GM19023 (cell line): ENCODE measurements at regions not wholly inside any gene's neighbourhood (a gene's known extent, or its start where the extent isn't known, plus 50 kb on each side); places are given as distances from the start of the nearest gene placed in this dataset.

ENCODE experiments used
- ATAC-seq: cut with Tn5 transposase; IDR thresholded peaks from one replicate; pipeline ENCODE4 v1.9.1; 2021; ENCODE audit warnings: mild to moderate bottlenecking, moderate library complexity; ENCODE audit not compliant: unreplicated experiment

DNA sequence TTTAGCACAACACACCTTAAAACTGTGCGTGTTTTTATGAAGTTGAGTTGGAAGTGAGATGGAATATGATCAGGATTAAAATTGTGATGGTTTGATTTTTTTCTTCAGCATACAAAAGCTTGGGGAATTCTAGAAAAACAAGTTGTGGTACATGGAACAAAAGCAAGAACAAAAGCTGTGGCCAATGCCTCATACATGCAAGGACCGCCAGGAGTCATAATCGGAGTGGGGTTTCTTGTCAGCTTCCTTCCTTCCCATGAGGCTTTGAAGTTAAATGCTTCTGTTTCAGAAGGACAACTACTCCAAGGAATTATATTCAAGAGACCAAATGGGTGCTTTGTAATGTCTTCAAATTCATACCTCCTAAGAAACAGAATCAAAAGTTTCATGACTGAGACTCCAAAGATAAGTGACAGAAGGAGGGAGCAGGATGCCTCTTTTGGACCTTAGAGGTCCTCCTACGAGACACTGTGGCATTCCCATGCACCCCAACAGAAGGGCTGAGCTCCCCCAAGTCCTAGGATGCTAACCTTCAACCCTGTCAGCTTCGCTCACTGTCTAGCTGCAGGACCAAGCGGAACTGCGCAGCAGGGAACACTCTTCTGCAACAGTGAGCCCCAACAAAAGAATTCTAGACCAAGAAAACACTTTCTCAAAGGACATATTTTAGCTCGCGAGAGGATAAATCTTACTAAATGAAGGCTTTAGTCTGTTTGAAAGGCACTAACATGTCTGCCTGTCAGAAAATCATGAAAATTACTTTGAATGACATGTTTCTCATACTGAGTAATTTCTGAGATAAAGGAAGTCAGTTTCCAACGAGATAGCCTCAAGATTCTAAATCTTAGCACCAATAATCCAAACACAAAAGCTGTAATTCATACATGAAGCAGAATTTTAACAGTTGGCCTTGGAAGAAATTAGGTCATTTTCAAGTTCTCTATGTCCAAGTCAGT is 108.5 kb upstream of the NHSL1 start:
- no peak for ATAC-seq

DNA sequence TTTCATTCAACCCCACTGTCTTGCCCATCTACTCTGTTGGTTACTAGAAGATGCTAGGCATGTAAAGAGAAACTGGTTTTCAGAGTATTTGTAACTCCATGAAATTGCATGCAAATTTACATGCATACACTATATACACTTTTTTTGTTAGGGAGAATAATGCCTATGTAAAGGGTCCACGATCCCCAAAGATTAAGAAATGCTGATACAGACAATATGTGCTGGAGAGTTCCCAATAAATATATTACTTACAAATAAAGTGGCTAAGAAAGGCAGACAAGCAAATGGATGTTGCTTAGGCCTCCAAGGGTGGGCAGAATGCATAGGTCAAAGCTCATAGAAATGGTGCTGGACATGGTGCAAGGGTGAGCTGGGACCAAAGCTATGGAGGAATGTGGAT is 109.6 kb upstream of the NHSL1 start:
- ATAC-seq = no peak

DNA sequence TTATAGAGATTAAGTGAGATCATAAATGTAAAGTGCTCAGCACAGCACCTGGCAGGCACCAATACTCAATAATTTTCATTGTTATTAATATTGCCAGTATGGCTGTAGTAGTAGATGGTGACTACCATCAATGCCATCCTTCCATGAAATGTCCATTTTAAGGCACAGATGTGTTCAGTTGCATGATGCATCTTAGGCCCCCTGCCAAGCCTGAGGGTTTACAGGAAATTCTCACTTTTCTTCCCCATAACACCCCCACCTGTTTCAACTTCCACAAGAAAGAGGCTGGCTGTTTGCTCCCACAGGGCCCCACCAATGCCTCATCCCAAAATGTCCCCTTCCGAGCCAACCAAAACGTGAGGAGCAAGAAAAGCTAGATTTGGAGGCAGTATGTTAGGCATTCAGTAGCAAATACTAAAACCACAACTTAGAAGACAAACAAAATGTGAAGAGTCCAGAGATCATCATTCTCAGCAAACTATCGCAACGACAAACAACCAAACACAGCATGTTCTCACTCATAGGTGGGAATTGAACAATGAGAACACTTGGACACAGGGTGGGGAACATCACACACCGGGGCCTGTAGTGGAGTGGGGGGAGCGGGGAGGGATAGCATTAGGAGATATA is 110.6 kb upstream of the NHSL1 start:
- no peak for ATAC-seq

DNA sequence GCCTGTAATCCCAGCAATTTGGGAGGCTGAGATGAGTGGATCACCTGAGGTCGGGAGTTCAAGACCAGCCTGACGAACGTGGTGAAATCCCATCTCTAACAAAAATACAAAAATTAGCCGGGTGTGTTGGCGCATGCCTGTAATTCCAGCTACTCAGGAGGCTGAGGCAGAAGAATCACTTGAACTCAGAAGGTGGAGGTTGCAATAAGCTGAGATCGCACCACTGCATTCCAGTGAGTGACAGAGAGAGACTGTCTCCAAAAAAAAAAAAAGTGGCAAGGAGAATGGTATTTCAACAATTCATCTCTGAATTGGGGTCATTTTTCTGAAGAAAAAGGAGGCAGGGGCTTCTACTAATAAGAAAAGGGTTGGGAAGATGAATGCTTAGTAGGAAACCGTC is 111.5 kb upstream of the NHSL1 start:
- no peak for ATAC-seq

DNA sequence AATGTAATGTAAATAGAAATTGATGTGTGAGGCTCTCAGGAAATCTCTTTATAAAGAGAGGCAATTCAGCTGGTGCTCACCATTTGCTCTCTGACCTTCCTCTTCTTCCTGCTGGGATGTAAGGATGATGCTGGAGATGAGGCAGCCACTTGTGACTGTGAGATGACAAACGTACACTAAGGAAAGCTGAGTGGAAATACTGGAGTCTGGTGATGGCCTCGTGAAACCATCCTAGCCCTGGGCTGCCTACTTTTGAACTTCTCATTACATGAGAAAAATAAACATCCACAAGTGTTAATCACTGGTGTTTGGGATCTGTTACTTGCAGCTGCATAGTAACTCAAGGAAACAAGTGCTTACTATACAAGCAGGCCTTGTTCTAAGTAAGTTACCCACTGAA is 114.9 kb upstream of the NHSL1 start:
- no peak for ATAC-seq

DNA sequence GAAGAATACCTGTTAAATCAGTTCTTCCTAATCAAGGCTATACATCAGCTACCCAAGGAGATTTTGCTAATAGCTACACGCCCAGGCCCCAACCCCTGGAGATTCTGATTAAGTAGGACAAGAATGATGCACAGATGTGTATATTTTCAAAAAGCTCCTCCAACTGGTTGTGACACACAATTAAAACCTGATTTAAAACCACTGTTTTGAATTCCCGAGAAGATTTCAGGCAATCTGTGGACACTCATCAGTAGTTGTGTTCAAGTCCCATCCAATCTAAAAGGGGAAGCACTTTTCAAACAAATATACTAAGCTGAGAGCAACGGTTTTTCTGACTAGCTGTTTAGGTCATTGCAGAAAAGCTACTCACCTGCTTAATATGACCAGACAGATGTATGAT is 118.9 kb upstream of the NHSL1 start:
- ATAC-seq = no peak

DNA sequence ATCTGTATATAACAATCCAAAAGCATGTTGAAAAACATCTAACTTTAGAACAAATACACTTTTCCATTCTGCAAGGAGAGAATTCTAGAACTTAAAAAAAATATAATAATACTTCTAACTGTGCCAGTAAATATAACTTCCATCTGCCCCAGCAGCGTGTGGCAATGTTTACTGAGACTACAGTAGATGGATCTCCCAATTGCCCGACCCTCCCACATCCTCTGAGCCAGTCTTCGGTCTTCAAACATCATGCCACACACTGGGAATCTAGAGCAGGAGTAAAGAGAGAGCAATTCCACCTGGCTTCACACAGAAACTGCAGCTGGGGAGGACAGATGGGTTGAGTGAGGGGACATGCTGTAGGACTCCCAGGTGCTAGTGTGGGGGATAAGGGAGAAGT is 121.3 kb upstream of the NHSL1 start:
- no peak for ATAC-seq

DNA sequence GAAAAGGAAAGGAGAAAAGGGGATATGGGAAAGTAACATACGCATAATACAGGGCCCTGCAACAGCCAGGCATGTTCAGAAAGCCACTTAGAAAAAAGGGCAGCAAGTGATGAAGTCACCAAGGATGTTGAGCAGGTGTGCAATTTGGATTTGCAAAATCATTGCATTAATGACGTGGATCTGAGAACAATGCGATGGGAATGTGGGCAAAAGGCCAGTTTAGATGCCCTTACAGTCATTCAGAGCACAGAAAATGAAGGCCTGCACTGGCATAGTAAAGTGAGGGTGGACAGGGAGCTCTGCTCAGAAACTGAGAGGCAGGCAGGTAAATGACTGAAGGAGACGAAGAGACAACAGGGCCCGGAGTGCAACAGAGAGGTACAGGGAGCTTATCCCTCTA is 123.7 kb upstream of the NHSL1 start:
- no peak for ATAC-seq

DNA sequence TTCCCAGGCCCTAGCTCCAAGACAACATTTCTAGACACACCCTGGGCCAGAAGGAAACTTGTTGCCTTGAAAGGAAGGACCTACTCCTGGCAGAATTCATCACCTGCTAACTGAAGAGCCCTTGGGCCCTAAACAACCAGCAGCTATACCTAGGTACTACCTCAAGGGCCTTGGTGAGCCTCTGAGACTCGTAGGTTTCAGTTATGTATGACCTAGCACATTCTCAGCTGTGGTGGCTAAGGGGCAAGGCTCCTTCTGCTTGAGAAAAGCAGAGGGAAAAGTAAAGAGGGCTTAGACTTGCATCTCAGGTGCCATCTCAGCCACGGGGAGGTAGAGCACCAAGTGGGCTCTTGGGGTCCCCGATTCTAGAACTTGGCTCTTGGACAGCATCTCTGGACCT is 132.3 kb upstream of the NHSL1 start:
- ATAC-seq = no peak

DNA sequence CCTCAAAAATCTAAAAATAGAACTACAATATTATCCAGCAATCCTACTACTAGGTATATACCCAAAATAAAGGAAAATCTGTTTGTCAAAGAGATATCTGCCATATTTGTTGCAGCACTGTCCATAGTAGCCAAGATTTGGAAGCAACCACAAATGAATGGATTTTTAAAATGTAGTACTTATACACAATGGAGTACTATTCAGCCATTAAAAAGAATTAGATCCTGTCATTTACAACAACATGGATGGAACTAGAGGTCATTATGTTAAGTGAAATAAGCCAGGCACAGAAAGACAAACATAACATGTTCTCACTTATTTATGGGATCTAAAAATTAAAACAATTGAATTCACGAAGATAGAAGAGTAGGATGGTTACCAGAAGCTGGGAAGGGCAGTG is 135.7 kb upstream of the CCDC28A start:
- no peak for ATAC-seq

DNA sequence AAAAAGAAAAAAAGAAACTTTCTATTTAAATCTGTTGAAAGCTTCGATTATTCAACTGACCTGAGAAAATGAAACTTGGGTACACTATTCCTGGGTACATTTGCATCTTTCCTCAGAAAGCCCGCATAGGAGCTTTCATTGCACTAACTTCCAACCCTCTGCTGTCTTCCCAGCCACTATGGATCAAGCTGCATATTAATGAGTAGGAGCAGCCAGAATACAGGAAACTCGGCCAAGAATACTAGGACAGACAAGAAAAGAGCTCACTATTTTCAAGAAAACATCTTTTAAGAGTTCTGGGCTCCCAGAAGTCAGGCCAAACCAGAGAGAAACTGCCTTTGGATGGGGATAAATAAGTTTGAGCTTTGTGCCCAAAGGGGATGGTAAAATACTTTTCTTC is 135.0 kb upstream of the CCDC28A start:
- ATAC-seq = no peak

DNA sequence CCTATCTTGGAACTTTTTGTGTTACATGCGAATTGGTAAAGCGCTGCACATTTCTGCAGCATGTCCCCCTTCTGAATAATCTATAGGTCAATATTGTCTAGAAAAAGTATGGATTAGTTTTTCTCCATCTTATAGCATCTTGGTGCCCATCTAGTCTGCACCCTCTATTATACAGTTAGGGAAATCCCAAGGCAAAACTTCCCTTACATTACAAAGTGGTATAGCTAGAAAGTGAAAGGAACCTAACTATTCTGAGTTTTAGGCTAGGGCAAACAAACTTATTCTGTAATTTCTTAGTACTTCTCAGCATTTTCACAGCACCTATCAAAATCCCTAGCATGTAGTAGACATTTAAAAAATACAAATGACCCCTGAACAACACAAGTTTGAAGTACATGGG is 133.5 kb upstream of the CCDC28A start:
- ATAC-seq = no peak

DNA sequence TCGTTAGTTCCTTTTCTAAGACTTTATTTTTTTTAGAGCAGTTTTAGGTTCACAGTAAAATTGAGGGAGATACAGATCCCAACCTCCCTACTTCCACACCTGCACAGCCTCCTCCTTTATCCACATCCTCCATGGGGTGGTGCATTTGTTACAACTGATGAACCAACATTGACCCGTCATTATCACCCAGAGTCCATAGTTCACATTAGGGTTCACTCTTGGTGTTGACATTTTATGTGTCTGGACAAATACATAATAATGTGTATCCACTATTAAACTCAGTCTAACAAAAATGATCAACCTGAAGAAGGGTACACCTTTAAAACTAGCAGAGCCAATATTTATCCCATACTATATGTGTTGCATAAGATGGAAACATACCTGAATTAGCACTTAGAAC is 130.4 kb upstream of the CCDC28A start:
- no peak for ATAC-seq

DNA sequence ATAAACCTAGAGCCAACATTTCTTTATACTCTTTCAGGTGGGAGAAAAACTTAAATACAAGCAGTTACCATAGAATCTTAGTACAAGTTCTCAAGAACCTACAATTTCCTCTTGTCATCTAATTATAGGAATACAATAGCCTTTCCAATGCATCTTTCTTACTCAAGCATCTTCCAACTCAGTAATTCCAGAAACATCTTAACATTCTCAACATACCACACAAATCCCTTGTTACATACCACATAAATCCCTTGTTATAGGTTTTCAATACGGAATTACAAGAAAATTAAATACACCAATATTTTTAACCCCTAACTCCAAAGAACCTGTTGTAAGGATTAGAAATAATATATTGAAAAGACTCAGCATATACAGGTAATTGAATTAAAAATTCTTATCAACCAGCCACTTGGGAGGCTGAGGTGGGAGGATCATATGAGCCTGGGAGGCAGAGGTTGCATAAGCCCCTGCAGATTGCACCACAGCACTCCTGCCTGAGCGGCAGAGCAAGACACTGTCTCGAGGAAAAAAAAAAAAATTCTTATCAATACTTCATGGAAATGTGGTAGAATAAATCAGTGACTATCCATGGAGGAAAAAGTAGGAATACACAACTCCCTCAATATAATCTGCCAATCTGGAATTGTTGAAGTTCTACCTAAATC is 127.5 kb upstream of the CCDC28A start:
- no peak for ATAC-seq

DNA sequence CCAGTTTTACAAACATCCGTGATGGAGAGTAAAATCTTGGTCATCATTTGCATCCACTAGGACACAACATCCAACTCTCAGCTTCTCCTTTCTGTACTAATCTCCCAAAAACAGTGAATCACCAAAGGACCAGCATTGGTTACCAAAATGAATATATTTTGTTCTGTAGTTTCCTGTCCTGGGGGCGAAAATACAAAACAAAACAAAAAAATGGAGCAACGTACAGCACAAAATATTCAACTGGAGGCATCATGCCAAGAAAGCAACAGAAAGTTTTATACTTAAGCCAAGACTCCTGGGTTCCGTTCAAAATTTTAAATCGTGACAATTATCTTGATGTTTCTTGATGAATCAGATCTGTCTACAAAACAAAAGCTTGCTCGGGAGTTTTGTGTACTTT is 126.6 kb upstream of the CCDC28A start:
- no peak for ATAC-seq

DNA sequence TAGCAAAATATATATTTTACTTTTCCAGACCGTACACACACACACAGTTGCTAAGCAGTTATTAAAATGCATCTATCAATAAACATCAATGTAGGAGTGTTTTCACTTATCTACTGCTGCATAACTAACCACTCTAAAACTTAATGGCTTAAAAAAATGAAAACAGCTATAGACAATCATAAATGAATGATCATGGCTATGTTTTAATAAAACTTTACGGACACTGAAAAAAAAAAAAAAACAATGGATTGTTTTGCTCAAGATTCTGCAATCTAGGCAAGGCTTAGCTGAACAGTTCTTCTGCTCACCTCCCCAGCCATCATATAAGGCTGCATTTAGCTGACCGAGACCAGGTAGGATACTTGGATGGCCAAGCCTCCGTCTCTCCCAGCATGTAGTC is 125.4 kb upstream of the CCDC28A start:
- ATAC-seq = no peak

DNA sequence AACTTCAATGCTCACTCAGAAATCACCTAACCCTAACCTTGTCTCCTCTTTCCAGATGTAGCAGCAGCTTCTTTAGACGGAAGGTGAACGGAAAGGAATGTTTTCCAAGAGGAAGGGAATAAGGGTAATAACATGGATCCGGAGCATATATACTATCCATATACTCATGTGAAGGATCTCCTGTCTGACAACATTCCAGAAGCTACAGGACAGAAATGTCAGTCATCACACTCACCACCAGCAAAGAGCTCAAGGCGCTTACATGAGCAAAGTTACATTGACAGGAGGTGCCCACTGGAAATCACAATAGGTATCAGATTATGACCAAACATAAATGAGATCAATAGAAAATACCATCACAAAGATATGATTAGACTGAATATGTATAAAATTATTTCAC is 122.1 kb upstream of the CCDC28A start:
- no peak for ATAC-seq

DNA sequence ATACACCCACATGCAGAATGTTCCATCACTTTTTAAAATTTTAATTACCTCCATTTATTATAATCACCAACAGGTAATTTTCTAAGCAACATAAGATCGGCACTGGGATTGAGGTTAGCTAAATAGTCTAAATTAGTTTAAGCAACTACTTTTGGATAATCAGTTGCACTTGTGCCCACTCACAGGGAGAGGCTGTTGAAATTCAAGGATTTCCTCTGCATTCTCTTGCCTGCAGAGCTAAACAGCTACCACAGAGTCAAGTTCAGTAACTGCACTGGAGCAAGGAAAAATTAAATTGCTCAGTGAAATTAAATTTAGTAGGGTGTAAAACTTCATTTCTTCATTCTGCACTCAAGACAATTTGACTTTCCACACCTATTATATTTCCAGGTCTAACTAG is 120.7 kb upstream of the CCDC28A start:
- no peak for ATAC-seq

DNA sequence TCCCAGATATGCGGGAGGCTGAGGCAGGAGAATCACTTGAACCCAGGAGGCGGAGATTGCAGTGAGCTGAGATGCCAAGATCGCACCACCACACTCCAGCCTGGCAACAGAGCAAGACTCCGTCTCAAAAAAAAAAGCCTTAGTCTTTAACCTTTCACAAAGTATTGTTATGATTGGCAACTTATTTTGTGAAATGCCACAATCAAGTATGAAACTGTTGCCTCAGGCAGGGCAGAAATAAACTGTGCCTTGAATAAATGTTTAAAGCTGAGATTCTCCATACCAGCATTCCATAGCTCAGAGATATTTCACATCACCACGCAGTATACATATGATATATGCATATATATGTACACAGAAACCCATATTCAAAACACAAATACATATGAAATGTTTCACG is 120.1 kb upstream of the CCDC28A start:
- ATAC-seq = no peak

DNA sequence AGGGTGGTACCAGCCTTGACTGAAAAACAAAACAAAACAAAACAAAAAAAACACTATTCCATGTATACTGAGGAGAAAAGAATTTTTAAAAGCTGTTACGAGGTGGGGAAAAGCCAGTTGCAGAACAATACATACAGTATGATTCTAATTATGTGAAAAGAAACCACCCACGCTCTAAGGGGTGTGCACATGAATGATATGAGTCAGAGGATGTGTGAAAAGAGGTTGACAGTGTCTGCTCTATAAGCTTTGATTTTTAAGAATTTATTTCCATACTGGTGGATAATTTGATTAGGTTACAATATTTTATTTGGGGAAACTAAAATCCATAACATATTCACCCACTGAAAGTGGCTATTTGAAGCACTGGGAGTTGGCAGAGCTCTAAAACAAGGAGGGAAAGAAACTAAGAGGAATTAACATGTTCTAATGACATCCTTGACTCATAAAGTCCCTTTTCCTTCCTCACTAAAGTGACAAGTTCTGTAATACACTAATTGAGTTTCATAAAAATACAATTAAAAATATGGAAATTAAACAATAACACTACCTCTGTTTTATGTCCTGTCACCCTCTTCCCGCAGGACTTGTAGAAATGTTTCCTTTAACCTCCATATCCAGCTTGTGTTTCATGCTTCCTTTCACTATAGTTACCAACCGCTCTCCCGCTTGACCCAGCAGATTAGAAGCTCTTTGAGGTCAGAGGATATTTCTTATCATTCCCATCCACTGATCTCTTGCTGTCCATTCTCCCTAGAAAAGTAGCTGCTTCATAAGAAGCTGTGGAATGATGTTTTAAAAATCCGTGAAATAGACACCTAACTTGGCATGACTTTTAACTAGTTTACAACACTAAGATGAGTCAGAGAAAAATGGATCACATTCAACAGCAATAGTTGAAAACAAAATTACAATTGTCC is 118.6 kb upstream of the CCDC28A start:
- ATAC-seq = peak; percentile 97

DNA sequence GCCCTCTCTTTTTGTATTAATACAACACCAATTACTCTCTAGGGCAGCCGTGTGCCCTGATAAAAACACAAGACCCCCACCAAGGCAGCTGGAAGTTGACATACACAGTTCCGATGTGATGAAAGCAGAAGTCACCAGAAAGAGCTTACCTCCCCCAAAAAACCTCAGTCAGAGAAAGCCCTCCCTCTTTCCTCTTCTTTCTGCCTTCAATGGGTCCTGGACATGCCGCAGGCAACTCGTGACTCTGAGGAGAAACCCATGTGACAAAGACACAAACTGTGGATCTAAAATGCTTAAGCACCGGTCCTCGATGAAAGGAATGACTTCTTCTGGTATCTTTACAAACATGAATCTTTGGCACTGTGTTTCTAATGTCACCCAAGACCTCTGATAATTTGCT is 117.7 kb upstream of the CCDC28A start:
- ATAC-seq = no peak
